Activated CD4-positive, alpha-beta T cell treated with anti-CD3 and anti-CD28 coated beads, Interleukin-2, Interleukin-4, amounts not matched to agents 100 ng/mL and 50 ng/mL, durations not matched to agents 16 hours and 8 hours (primary cell): ENCODE measurements at regions not wholly inside any gene's neighbourhood (a gene's known extent, or its start where the extent isn't known, plus 50 kb on each side); places are given as distances from the start of the nearest gene placed in this dataset.

Experiments
- DNase-seq: peaks from one replicate; pipeline ENCODE4 v3.0.0-alpha.2; 2020; ENCODE audit warnings: low spot score

- DNase-seq: no peak
Observed at GRCh38 chr4:177696438-177696966, 254.3 kb upstream of the AGA start.

DNA sequence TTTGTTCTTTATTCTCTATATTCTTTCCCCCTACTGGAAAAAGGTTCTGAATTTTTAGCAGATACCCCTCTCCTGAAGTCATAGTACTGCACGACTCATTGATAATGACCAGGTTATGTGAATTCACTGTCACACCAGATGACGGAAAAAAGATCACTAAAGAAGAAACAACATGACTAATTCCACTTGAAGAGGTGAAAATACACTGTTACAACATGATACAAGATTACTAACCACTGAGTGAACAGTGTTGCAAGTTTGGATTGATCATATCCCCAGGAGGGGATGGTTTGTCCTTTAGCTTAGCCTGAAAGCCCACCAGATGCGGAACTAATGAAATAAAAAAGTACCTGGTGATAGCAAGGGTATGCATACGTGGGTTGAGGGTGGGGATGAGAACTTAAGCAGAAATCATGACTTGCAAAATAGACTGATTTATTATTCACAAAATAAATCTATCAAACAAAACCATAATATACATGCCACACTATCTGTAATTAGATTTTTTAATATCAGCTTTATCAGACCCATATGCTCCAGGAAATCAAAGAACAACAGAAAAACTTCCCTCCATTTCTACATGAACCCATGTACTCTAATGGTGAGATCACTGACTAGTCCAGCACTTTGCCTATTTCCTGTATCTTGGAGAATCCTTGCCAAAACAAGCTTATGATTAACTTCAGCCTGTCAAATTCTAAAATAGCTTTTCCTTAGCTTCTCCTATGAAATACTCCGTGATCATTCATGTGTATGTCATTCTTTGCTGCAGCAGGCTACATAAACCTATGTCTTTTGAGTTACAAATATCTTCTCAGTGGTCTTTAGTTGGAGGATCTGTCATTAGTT is 257.4 kb upstream of the AGA start:
- DNase-seq: no peak

DNA sequence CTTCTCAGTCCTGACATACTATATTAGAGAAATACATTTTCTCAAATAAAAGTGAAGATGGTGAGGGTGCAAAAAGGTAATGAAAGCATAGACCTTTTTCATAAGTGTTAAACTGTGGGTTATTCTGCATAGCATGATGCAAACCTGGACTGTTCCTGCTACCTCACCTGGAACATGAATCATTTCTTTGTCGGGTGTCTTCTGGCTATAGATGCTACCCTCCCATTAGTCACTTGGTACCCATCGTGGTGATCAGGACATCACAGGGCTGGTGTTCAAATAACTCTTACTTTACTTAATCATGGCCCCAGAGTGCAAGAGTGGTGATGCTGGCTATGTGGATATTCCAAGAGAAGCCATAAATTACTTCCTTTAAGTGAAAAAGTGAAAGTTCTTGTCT is 264.7 kb upstream of the AGA start:
- DNase-seq: no peak

DNA sequence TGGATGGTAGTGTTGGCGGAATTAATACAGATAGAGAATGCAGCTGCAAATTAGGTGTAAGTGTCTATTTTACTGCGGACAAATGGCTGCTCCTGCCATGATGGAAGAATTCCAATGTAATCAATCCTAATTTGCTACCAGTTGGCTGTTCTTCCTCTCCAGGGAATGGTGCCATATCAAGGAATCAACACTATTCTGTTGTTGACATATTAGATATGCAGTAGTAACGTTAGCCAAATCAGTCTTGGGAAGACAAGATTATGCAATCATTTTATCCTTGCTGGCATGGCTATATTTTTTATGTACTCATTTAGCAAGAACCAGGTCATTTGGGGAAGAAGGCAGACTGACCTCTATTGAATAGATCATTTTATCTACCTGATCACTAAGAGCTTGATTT is 271.2 kb upstream of the AGA start:
- DNase-seq: no peak

GRCh38 chr4:177717407-177717806 is 275.2 kb upstream of the AGA start:
- DNase-seq: no peak

GRCh38 chr4:177718514-177718913 is 276.3 kb upstream of the AGA start:
- no peak for DNase-seq

DNA sequence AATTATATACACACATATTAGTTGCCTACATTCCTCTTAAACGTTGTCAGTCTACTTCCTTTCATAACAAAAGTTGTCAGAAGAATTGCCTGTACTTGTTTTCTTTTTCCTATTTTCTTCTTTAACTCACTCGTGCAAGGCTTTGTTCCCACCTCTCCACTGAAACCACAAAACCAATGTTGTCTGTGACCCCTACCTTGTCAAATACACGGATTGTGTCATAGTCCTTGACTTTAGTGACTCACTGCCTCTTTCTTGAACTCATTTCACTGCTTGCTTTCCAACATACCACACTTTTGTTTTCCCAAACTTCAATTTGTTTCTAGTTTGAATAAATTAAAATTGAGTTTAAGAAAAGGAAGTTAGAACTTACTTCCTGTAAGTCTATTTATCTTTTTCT is 283.9 kb upstream of the AGA start:
- DNase-seq: no peak

DNA sequence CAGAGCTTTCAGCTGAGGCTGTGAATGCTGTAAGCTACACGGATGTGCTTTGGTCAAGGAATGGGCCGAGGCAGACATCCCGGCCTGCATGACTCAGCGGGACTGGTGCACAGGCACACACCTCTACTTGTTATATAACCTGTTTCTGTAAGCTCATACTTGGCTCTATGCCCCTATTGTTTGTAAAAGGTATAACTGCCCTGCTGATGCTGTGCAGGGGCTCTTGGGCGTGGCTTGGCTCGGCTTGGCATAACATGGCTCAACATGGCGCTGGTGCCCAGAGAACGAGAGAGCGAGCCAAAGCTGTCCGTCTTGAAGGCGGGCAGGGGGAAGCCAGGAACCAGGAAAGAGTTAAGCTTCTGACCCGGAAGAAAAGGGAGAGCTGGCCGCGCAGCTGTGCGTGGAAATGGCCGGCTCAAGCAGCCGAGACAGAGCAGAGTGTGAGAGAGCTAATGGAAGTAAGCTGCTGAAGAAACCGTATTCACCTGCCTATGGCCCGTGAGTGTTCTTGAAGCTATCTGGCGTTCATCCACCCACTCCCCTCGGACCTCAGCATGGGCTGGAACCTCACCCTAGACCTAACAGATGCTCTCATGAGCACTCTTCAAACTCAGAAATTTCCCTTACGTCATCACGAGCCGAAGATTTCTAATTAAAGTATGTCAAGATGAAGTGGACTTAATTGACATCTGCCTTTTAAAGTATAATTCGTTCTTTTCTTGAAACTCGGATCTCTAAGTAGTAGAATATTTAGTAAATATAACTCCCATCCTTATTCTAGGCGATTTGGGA is 286.3 kb upstream of the AGA start:
- no peak for DNase-seq

DNA sequence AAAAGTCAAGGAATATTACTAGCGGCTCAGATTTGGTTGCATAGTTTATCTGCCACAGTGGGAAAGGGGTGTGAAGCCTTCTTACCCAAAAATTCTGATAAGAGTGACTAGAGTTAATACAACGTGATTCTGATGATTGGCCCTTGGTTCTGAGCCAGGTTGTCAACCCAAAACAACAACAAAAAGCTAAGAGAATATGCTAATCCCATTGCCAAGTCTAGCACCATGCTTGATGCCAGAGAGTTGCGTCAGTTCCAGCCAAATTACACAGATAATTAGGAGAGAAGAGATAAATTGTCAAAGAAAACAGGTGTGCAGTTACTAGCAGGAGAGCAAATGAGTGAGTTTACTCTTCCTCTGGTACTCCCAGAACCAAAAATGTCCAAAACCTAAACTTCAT is 287.4 kb upstream of the AGA start:
- no peak for DNase-seq

- no peak for DNase-seq
Observed at GRCh38 chr4:177737387-177737940, 295.2 kb upstream of the AGA start.

DNA sequence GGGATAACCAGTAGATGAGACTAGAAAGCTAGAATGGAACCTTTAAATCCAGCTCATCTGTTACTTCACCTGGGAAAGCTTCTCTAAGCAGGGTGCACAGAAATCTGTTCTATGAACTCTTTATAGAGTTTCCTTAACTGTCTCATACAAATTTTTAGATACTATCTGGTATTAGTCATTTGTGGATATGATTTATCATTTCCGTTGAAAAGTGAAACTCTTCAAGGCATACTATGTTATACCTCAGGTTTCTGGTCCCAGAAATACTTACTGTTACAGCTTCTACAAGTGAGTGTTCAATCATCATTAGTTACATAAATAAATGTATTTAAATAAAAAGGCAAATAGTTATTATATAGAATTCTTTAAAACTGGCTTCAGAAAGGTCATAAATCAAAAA is 298.3 kb upstream of the AGA start:
- peak; percentile 25 for DNase-seq

DNA sequence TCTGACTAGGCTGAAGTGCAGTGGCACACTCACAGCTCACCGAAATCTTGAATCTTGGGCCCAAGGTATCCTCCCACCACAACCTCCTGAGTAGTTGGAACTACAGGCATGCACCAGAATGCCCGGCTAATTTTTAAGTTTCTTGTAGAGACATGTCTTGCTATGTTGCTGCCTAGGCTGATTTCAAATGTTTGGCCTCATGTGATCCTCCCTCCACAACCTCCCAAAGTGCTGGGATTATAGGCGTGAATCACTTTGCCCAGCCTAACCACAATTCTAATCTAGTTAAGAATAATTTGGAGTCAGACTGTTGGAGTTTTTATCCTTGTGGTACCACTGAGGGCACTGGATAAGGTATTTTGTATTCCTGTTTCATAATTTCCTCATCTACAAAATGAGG is 317.5 kb upstream of the AGA start:
- DNase-seq: no peak

- no peak for DNase-seq
Observed at GRCh38 chr4:177761692-177762091, 319.5 kb upstream of the AGA start.

- DNase-seq: no peak
Observed at GRCh38 chr4:177769155-177769554, 326.9 kb upstream of the AGA start.

DNA sequence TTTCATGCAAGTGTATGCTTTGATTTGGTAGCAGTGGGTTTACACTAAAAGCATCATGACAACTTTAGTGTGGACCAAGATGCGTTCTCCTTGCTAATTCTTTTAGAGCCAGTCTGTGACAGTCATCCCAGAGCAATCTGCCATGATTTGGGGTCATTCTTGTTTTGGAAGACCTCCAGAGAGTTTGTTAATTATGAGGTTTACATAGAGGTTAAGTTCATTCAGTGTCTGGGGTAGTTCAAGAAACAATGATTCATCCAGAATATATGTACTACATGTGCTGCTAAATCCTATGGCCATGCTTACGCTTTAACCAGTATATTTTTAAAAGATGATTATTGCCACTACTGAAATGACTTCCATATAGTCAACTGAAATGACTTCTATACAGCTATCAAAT is 328.5 kb upstream of the AGA start:
- DNase-seq: no peak

DNA sequence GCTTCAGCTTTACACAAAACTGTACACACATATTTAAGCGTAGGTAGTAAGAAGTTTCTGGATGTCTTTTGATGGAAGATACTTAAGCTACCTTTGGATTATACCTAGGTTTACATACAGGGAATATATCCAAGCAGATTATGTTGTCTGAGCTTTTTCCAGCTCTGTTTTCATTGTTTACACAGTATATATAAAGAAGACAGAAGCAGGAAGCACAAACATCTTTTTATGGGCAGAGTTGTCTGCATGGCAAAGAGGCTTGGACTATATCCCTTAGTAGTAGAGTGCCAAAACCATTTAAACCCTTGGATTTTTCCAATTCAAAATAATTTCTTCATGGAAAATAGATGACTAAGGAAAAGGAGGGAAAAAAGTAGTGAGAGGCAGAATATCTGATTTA is 329.4 kb upstream of the AGA start:
- no peak for DNase-seq

GRCh38 chr4:177778623-177779022 is 336.4 kb upstream of the AGA start:
- no peak for DNase-seq

DNA sequence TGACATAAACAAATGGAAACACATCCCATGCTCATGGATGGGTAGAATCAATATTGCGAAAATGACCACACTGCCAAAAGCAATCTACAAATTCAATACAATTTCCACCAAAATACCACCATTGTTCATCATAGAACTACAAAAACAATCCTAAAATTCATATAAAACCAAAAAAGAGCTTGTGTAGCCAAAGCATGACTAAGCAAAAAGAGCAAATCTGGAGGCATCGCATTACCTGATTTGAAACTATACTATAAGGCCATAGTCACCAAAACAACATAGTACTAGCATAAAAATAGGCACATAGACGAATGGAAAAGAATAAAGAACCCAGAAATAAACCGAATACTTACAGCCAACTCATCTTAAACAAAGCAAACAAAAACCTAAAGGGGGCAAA is 342.8 kb upstream of the AGA start:
- no peak for DNase-seq

DNA sequence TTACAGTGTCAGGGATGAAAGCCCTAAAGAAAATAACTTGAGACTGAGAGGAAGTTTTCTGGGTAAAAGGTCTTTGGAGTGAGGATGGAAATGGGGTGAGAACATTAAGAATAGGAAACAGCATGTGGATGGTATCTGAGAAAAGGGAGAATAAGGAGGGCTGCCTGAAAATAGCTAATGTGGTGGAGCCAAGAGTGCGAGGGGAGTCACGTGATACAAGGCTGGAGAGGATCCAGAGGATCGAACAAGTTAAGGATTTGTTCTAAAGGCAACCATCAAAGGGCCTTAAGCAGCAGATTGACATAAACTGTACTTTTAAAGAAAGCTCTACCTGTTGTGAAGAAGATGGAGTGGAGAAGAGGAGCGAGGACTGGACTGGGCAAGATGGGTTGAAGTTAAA is 347.4 kb upstream of the AGA start:
- no peak for DNase-seq

GRCh38 chr4:177791188-177791587 is 349.0 kb upstream of the AGA start:
- no peak for DNase-seq

- DNase-seq: no peak
Observed at GRCh38 chr4:177796841-177797240, 354.6 kb upstream of the AGA start.

DNA sequence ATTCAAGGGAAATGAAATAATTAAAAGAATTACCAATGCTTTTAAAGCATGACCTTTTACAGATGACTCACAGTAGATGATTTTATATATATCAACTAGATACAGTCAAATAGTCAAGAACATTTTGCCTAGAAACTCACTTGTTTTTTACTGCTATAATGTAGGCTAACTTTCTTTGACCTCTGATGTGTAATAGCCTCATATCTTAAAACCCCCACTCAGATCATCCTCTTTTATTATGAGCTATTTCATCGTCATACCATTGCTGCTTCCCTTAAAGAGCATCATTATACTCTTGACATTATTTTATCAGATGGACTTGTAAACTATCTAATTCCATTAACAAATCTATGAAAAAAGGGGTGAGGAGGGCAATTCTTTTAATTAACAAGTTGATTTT is 355.9 kb upstream of the AGA start:
- DNase-seq: no peak

- DNase-seq: no peak
Observed at GRCh38 chr4:177802162-177802561, 359.9 kb upstream of the AGA start.
